HG02852 (cell line): ENCODE measurements at regions not wholly inside any gene's neighbourhood (a gene's known extent, or its start where the extent isn't known, plus 50 kb on each side); places are given as distances from the start of the nearest gene placed in this dataset.

Experiments
- ATAC-seq: cut with Tn5 transposase; IDR thresholded peaks from one replicate; pipeline ENCODE4 v1.9.1; 2021; ENCODE audit warnings: mild to moderate bottlenecking, moderate library complexity; ENCODE audit not compliant: unreplicated experiment

- ATAC-seq: no peak
Observed at GRCh38 chr15:26378304-26378703, 394.6 kb downstream of the GABRB3 start.

- no peak for ATAC-seq
Observed at GRCh38 chr15:26376243-26376642, 396.6 kb downstream of the GABRB3 start.

GRCh38 chr15:26374806-26375205 is 398.1 kb downstream of the GABRB3 start:
- no peak for ATAC-seq

GRCh38 chr15:26372706-26373105 is 400.2 kb downstream of the GABRB3 start:
- no peak for ATAC-seq

GRCh38 chr15:26365077-26365476 is 407.8 kb downstream of the GABRB3 start:
- no peak for ATAC-seq

- ATAC-seq: no peak
Observed at GRCh38 chr15:26359855-26360254, 413.0 kb downstream of the GABRB3 start.

GRCh38 chr15:26358708-26359107 is 414.2 kb downstream of the GABRB3 start:
- no peak for ATAC-seq

GRCh38 chr15:26357653-26358052 is 415.2 kb downstream of the GABRB3 start:
- no peak for ATAC-seq

GRCh38 chr15:26355472-26356074 is 417.3 kb downstream of the GABRB3 start:
- no peak for ATAC-seq

- ATAC-seq: no peak
Observed at GRCh38 chr15:26352909-26353308, 420.0 kb downstream of the GABRB3 start.

GRCh38 chr15:26352406-26352805 is 420.5 kb downstream of the GABRB3 start:
- no peak for ATAC-seq

- no peak for ATAC-seq
Observed at GRCh38 chr15:26325495-26325894, 447.4 kb downstream of the GABRB3 start.

- no peak for ATAC-seq
Observed at GRCh38 chr15:26323566-26323965, 449.3 kb downstream of the GABRB3 start.

- no peak for ATAC-seq
Observed at GRCh38 chr15:26318689-26319088, 454.2 kb downstream of the GABRB3 start.

GRCh38 chr15:26314577-26314976 is 451.4 kb upstream of the ATP10A start:
- ATAC-seq: no peak

GRCh38 chr15:26311710-26312236 is 448.6 kb upstream of the ATP10A start:
- no peak for ATAC-seq

GRCh38 chr15:26298659-26299170 is 435.6 kb upstream of the ATP10A start:
- no peak for ATAC-seq

GRCh38 chr15:26298010-26298658 is 435.0 kb upstream of the ATP10A start:
- ATAC-seq: no peak

- no peak for ATAC-seq
Observed at GRCh38 chr15:26295336-26296085, 432.4 kb upstream of the ATP10A start.

- ATAC-seq: no peak
Observed at GRCh38 chr15:26294059-26294689, 431.0 kb upstream of the ATP10A start.

- ATAC-seq: no peak
Observed at GRCh38 chr15:26287381-26287780, 424.3 kb upstream of the ATP10A start.
